AG10803 (cell line): ENCODE measurements at regions not wholly inside any gene's neighbourhood (a gene's known extent, or its start where the extent isn't known, plus 50 kb on each side); places are given as distances from the start of the nearest gene placed in this dataset.

Experiments
- DNase-seq: peaks from one replicate; pipeline ENCODE4 v3.0.0; 2010; ENCODE audit warnings: low read depth
- H3K4me3 ChIP-seq: 2 replicates; pipeline ENCODE4 v1.5.1; 2011; ENCODE audit warnings: mild to moderate bottlenecking, low read length, control low read depth
- CTCF ChIP-seq: conservative IDR thresholded peaks from 2 replicates; pipeline ENCODE4 v1.5.1; 2011; ENCODE audit warnings: mild to moderate bottlenecking, low read length, control low read depth, inconsistent platforms

GRCh38 chr10:29169021-29169420 is 119.8 kb upstream of the LYZL1 start:
- no peak overlapping the region for H3K4me3 ChIP-seq
- no peak for TF ChIP-seq CTCF
- DNase-seq, result no peak

GRCh38 chr10:29171717-29172116 is 117.2 kb upstream of the LYZL1 start:
- TF ChIP-seq CTCF, result no peak
- no peak overlapping the region for H3K4me3 ChIP-seq
- DNase-seq, result no peak

GRCh38 chr10:29174389-29174788 is 114.5 kb upstream of the LYZL1 start:
- H3K4me3 ChIP-seq, result no peak overlapping the region
- DNase-seq, result no peak
- no peak for TF ChIP-seq CTCF

- no peak for TF ChIP-seq CTCF
These were observed 111.7 kb upstream of the LYZL1 start for GRCh38 chr10:29176845-29177832.

GRCh38 chr10:29181936-29182335 is 106.9 kb upstream of the LYZL1 start:
- no peak overlapping the region for H3K4me3 ChIP-seq
- DNase-seq, result peak; percentile 45
- no peak for TF ChIP-seq CTCF

More at GRCh38 chr10:29176845-29177832, 111.7 kb upstream of the LYZL1 start:
- no peak overlapping the region for H3K4me3 ChIP-seq
- no peak for DNase-seq

GRCh38 chr10:29183301-29183945 is 105.4 kb upstream of the LYZL1 start:
- no peak for DNase-seq
- no peak for TF ChIP-seq CTCF
- no peak overlapping the region for H3K4me3 ChIP-seq
